Right lobe of liver (tissue), 6 donors: ENCODE measurements at regions not wholly inside any gene's neighbourhood (a gene's known extent, or its start where the extent isn't known, plus 50 kb on each side); places are given as distances from the start of the nearest gene placed in this dataset.
A peak's percentile ranks its signal among the peaks of the same experiment; 100 is the strongest.

Source experiments
- ATAC-seq, 4 donors: fragments of 200-7000 bp; cut with Tn5 transposase; one replicate each; pipeline ENCODE4 v1.9.1; 2020; ENCODE audit warnings: mild to moderate bottlenecking in 4 of 4, moderate library complexity in 4 of 4
- DNase-seq, 3 donors: peaks; one replicate each; pipeline ENCODE4 v3.0.0-alpha.2; 2020
- H3K27ac ChIP-seq, 3 donors: fragments of 200-600 bp; one replicate each; pipeline ENCODE4 v1.8.0; 2022
- H3K27me3 ChIP-seq, 2 donors: fragments of 200-600 bp; one replicate each; pipeline ENCODE4 v1.8.0; 2022
- H3K36me3 ChIP-seq, 4 donors: fragments of 200-600 bp; sonication (generic) in 1 of 4; one replicate each; pipeline versions ENCODE4 v1.5.1 to v1.8.0; 2017 to 2022; ENCODE audit warnings: control low read depth in 1 of 4
- H3K4me1 ChIP-seq, 4 donors: fragments of 200-600 bp; sonication (generic) in 1 of 4; one replicate each; pipeline versions ENCODE4 v1.5.1 to v1.8.0; 2017 to 2022; ENCODE audit warnings: control low read depth in 1 of 4
- H3K4me3 ChIP-seq, 3 donors: fragments of 200-600 bp; one replicate each; pipeline ENCODE4 v1.8.0; 2022
- H3K9me3 ChIP-seq, 4 donors: fragments of 200-600 bp; sonication (generic) in 1 of 4; one replicate each; pipeline versions ENCODE4 v1.5.1 to v1.8.0; 2017 to 2022; ENCODE audit warnings: control low read depth in 1 of 4
- POLR2A ChIP-seq: fragments of 450-650 bp; IDR thresholded peaks from one replicate; pipeline ENCODE4 v1.6.1; 2017; ENCODE audit warnings: antibody characterized with exemption, mild to moderate bottlenecking
- WGBS: methylation state at CpG from one replicate; pipeline ENCODE4 v1.1.6; 2018; ENCODE audit warnings: low coverage, low lambda C conversion rate; ENCODE audit not compliant: insufficient coverage; ENCODE audit errors: missing lambda C conversion rate; 5-methylcytosine and 5-hydroxymethylcytosine counted together
- intact Hi-C, 2 donors: fragments of 100-400 bp; cut with DNase I; formaldehyde crosslinking; loops; one replicate each; pipeline versions ENCODE4 v1.11.2 to v1.14.1; 2022
- TF ChIP-seq, protein P1 (sequence below), 4 donors: fragments of 200-600 bp in 3 of 4; fragments of 450-650 bp in 1 of 4; IDR thresholded peaks; one replicate each; pipeline versions ENCODE4 v1.5.1 to v1.8.0; 2016 to 2022; ENCODE audit warnings: antibody characterized with exemption in 4 of 4, mild to moderate bottlenecking in 2 of 4
- donor health status: DM: no; HTN: yes; CAD: no.
- donor health status: DM: no; HTN: no; CAD: no.
- donor health status: DM: no; HTN: no; CAD: no.
- donor health status: DM: no; HTN: yes; CAD: no.
- donor health status: DM: no; HTN: yes; CAD: no.

DNA sequence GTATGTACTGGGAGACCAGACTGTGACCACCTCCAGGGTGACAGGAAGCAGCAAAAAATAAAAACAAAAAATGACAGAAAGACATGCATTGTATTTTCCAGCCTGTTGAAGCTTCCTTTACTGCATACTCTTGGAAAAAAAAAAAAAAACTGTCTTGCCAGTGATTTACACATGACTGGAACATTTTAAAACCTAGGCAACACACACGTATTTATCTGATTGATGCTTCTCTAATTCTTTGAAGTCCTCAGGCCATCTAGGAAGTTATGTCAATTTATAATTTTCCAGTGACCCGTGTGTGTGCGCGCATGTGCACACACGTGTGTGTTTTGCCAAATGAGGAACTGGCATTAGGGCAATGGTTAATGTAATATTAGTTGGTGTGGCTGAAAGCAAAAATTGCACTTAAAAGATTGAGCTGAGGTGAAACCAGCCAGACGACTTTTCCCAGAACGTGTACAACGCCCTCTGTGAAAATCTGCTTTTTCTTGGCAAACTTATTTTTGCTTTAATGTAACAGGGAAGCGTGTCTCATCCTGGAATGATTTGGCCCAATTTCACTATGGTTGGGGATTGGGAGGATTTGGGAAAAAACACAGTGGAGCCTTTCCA is 315.2 kb downstream of the TFAP2A start:
- no peak overlapping the region for H3K27ac ChIP-seq
- no peaks in the 10 kb centered on the region for H3K9me3 ChIP-seq
- ATAC-seq, result no peak
- no peaks in the 10 kb centered on the region for H3K4me1 ChIP-seq
- 56% methylated on average over 7 of the region's 9 CpGs for WGBS
- no peaks in the 10 kb centered on the region for H3K36me3 ChIP-seq
- TF ChIP-seq, protein P1, sequence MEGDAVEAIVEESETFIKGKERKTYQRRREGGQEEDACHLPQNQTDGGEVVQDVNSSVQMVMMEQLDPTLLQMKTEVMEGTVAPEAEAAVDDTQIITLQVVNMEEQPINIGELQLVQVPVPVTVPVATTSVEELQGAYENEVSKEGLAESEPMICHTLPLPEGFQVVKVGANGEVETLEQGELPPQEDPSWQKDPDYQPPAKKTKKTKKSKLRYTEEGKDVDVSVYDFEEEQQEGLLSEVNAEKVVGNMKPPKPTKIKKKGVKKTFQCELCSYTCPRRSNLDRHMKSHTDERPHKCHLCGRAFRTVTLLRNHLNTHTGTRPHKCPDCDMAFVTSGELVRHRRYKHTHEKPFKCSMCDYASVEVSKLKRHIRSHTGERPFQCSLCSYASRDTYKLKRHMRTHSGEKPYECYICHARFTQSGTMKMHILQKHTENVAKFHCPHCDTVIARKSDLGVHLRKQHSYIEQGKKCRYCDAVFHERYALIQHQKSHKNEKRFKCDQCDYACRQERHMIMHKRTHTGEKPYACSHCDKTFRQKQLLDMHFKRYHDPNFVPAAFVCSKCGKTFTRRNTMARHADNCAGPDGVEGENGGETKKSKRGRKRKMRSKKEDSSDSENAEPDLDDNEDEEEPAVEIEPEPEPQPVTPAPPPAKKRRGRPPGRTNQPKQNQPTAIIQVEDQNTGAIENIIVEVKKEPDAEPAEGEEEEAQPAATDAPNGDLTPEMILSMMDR (IDR thresholded peaks at IDR 0.05), result no peak
- TF ChIP-seq POLR2A, result no peak
- H3K4me3 ChIP-seq, result no peak overlapping the region
- intact Hi-C loops, result no loop called here
- H3K27me3 ChIP-seq, result no peaks in the 10 kb centered on the region
- DNase-seq, result no peak

DNA sequence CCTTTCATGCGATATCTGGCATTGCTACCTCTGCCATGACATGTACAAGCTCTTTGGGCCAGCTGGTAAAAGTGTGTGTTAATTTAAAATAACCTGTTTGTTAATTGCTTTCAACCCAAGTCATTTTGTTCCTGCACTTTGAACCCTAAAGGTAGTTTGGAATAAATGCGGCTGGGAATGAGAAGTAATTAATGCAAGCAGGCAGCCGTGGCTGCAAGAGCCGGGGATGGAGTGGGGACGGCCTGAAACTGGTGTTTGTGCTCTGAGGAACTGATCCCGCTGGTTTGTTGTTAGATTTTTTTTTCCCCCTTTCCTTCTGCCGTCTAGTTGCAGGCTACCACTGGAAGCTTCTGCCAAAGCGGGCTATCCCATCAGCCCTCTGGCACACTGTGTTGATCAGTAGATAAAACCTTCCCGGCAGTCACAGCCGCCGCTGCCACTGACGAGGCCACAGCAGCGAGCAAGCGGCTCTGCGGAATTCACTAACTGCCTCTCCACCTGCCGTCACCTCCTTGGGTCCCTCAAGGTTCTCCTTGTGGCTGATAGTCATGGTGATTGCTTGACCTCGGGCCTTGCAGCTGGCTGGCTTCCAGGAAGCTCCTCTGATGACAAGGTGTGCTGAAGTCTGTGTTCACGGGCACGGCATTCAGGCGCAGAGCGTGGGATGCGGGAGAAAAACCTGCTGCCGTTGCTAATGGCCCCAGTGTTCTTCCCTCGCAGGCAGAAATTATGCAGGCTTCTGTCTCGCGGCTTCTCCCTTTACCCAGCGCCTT is 315.9 kb downstream of the TFAP2A start:
- H3K4me1 ChIP-seq, result no peaks in the 10 kb centered on the region
- DNase-seq, result peak in 1 of 3 donors; percentile 51
- ATAC-seq, result peak in 2 of 4 donors; percentile 28 to 38
- WGBS, result 61% methylated on average over 24 of the region's 27 CpGs
- TF ChIP-seq, protein P1 (IDR thresholded peaks at IDR 0.05), result no peak
- TF ChIP-seq POLR2A, result no peak
- H3K9me3 ChIP-seq, result no peaks in the 10 kb centered on the region
- H3K27ac ChIP-seq, result no peak overlapping the region
- H3K36me3 ChIP-seq, result no peaks in the 10 kb centered on the region
- H3K27me3 ChIP-seq, result no peaks in the 10 kb centered on the region
- intact Hi-C loops, result no loop called here
- H3K4me3 ChIP-seq, result no peak overlapping the region

DNA sequence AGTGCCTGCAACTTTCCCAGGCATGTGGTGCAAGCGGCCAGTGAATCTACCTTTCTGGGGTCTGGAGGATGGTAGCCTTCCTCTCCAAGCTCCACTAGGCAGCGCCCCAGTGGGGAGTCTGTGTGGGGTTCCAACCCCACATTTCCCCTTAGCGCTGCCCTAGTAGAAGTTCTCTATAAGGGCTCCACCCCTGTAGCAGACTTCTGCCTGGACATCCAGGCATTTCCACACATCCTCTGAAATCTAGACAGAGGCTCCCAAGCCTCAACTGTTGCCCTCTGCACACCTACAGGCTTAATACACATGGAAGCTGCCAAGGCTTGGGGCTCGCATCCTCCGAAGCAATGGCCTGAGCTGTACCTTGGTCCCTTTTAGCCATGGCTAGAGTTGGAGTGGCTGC is 321.6 kb downstream of the TFAP2A start:
- 40% methylated on average over 1 of the region's 5 CpGs for WGBS
- ATAC-seq (no peak), DNase-seq (no peak)
- Histone ChIP-seq H3K9me3 (no peaks in the 10 kb centered on the region), H3K4me1 (no peaks in the 10 kb centered on the region), H3K27ac (no peak overlapping the region), H3K36me3 (no peaks in the 10 kb centered on the region), H3K27me3 (no peaks in the 10 kb centered on the region), H3K4me3 (no peak overlapping the region)
- intact Hi-C loops, result no loop called here
- TF ChIP-seq, protein P1 (IDR thresholded peaks at IDR 0.05), result no peak
- no peak for TF ChIP-seq POLR2A

DNA sequence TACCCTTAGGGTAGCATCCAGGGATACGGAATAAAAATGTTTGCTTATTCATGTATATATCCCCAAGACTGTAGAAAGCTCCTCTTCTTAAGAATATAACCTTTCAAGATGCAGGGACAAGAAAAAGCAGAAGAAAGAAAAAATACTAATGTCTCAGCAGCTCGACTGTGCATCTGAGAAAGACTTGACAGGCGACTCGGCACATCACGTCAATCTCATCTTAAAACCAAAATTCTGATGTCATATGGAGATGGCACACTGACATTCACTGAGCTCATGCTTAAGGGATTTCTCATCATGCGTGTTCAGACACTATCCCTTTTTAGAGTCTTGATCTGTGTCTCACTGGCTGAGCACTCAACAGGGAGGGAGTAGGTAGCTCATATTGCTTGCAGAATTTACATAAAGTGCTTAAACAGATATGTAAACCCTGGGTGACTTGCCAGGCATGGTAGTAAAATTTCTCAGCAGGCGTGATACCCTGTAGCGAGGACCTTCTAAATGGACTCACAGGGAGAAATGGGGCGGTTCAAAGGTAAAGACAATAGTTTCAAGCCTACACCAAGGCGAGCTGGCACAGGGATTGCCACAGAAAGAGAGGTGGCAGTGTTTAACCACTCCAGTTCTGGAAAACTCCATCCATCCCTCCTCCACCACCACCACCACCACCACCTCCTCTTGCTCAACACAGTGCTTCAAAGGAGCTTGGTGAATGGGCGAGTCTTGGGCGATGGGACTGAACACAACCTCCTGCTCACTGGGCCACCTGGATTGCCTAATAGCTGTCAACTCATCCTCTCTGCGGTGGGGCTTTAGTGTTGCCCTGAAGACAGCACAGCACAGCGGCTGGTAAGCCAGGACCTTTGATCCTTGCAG is 330.5 kb downstream of the TFAP2A start:
- intact Hi-C loops, result no loop called here
- H3K4me3 ChIP-seq, result no peak overlapping the region
- H3K27ac ChIP-seq, result no peak overlapping the region
- TF ChIP-seq POLR2A, result no peak
- TF ChIP-seq, protein P1 (IDR thresholded peaks at IDR 0.05), result no peak
- ATAC-seq (no peak), DNase-seq (no peak)
- H3K4me1 ChIP-seq, result no peaks in the 10 kb centered on the region
- 48% methylated on average over 10 of the region's 14 CpGs for WGBS
- no peaks in the 10 kb centered on the region for H3K36me3 ChIP-seq
- no peaks in the 10 kb centered on the region for H3K9me3 ChIP-seq
- no peaks in the 10 kb centered on the region for H3K27me3 ChIP-seq
